HG02870 (cell line): ENCODE measurements at regions not wholly inside any gene's neighbourhood (a gene's known extent, or its start where the extent isn't known, plus 50 kb on each side); places are given as distances from the start of the nearest gene placed in this dataset.
"Not testable (repeated sequence)": the region's sequence is repeated elsewhere in the genome, so short reads cannot be mapped to it uniquely, and the experiment has no call there.

ENCODE experiments used
- ATAC-seq: cut with Tn5 transposase; IDR thresholded peaks from one replicate; pipeline ENCODE4 v1.9.1; 2021; ENCODE audit warnings: mild to moderate bottlenecking, moderate library complexity; ENCODE audit not compliant: unreplicated experiment

GRCh38 chr14:101634202-101634849, 73.0 kb downstream of the DIO3 start:
- ATAC-seq, result no peak

GRCh38 chr14:101634850-101635748, 73.8 kb downstream of the DIO3 start:
- ATAC-seq, result no peak

- peak; percentile 93 for ATAC-seq
Observed at GRCh38 chr14:101635749-101636560, 74.7 kb downstream of the DIO3 start.

- ATAC-seq, result no peak
Observed at GRCh38 chr14:101639241-101639833, 78.0 kb downstream of the DIO3 start.

DNA sequence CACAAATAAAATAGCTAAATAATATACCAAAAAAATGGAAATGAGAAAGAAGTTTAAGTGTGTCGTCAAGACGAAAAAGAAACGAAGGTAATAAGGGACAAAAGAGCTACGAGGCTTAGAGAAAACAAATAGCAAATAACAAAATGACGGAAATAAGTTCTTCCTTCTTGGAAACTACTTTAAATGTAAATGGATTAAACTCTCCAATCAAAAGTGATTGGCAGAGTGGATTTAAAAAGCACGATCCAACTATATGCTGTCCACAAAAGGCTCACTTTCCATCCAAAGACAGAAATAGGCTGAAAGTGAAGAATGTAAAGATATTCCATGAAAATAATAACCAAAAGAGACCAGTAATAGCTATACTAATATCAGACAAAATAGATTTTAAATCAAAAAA, 82.4 kb downstream of the DIO3 start:
- ATAC-seq, result no peak

DNA sequence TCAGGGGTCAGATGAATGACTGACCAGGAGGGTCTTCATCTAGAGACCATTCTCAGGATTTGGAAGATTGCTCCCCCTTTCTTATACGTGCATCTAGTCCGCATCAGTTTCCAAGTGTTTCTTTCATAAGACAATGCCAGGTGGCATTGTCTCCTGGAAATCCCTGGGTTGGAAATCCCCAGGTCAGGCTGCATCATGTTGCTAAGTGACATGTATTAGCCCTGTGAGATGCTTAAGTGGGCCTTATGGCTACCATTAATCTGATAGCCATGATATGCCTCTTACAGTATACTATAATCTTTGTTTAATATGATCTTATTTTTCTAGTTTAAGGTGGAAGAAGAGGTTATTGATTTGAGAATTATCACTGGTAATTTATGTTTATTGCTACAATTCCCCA, 92.8 kb downstream of the DIO3 start:
- no peak for ATAC-seq

GRCh38 chr14:101657372-101657771, 96.1 kb downstream of the DIO3 start:
- ATAC-seq, result no peak

GRCh38 chr14:101665478-101666078, 95.9 kb upstream of the PPP2R5C start:
- no peak for ATAC-seq

- ATAC-seq, result no peak
Observed at GRCh38 chr14:101666264-101666663, 95.2 kb upstream of the PPP2R5C start.

DNA sequence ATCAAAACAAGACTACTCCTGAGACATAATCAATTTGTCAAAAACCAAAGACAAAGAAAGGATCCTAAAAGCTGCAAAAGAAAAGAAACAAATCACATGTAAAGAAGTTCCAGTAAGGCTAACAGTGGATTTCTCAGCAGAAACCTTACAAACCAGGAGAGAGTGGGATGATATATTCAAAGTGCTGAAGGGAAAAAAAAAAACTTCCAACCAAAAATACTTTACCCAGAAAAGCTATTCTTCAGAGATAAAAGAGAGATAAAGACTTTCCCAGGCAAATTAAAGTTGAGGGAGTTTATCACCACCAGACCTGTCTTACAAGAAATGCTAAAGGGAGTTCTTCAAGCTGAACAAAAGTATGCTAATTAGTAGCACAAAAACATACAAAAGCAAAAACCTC, 91.9 kb upstream of the PPP2R5C start:
- ATAC-seq, result no peak

DNA sequence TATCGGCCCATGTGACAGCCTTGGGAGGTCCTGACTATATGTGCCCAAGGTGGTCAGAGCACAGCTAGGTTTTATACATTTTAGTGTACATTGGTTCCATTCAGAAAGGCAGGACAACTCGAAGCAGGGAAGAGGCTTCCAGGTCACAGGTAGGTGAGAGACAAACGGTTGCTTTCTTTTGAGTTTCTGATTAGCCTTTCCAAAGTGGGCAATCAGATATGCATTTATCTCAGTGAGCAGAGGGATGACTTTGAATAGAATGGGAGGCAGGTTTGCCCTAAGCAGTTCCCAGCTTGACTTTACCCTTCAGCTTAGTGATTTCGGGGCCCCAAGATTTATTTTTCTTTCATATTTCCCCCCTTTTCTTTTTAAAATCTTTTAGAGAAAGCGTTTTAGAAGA, 87.6 kb upstream of the PPP2R5C start:
- ATAC-seq, result no peak

DNA sequence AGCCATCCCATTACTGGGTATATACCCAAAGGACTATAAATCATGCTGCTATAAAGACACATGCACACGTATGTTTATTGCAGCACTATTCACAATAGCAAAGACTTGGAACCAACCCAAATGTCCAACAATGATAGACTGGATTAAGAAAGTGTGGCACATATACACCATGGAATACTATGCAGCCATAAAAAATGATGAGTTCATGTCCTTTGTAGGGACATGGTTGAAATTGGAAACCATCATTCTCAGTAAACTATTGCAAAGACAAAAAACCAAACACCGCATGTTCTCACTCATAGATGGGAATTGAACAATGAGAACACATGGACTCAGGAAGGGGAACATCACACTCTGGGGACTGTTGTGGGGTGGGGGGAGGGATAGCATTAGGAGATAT, 85.7 kb upstream of the PPP2R5C start:
- not testable (repeated sequence) for ATAC-seq

GRCh38 chr14:101677912-101678327, 83.6 kb upstream of the PPP2R5C start:
- not testable (repeated sequence) for ATAC-seq

DNA sequence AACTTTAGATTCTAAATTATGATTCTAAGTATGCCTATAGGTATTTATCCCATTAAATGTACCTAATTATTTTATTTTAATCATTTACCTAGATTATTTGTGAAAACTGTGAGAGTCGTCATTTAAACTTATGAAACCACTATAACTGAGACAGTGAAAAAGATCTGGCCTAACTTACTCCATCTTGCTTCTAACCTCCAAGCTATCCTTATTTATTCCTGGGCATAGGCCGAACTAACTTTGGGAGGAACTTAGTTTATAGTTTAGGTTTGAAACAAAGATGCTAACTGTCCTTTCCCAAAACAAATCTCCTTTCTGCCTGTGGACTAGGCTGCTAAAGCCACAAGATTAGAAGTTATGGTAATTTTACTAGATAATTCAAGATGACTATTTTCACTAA, 79.7 kb upstream of the PPP2R5C start:
- no peak for ATAC-seq

- ATAC-seq, result no peak
Observed at GRCh38 chr14:101683365-101683764, 78.1 kb upstream of the PPP2R5C start.

DNA sequence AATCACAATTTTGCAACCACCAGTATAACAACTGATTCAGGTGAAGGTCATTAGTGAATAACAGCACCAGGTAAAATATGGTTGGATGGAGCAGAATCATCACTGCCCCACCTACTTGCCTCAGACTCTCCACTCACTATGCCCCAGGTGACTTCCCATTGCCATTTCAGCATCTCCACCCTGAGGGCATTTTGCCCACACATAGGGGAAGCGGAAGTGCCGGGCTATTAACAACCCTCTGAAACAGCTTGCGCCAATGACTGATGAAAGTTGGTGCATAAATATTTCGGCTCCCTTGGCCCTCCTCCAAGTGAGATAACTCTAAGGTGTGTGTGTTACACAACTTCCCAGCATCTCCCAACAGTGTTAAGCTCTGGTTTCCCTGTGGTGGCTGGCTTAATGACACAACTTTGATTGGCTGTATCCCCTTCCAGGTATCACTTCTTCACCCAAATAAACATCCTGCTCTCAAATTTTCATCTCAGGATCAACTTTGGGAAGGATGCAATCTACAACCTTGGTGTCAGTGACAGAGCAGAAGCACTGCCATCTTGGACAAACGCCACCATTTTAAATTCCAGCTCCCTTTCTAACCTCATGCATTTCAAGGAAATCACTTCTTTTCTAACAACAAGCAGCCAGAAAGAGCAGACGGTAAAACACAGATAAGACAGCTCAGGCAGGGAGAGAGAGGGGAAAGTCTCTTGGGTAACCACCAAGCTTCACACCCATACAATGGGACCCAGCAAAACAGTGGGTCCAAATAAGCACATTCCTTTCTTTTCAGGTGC, 73.6 kb upstream of the PPP2R5C start:
- ATAC-seq, result no peak

DNA sequence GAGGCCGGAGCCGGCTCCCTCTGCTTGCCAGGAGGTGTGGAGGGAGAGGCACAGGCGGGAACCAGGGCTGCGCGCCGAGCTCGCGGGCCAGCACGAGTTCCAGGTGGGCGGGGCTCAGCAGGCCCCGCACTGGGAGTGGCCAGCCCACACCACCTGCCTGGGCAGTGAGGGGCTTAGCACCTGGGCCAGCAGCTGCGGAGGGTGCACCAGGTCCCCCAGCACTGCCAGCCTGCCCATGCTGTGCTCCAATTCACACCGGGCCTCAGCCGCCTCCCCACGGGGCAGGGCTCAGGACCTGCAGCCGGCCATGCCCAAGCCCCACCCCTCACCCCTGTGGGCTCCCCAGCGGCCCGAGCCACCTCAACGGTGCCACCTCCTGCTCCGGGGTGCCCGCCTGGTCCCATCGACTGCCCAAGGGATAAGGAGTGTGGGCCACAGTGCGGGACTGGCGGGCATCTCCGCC, 72.4 kb upstream of the PPP2R5C start:
- no peak for ATAC-seq

- ATAC-seq, result not testable (repeated sequence)
Observed at GRCh38 chr14:101689966-101690365, 71.5 kb upstream of the PPP2R5C start.

DNA sequence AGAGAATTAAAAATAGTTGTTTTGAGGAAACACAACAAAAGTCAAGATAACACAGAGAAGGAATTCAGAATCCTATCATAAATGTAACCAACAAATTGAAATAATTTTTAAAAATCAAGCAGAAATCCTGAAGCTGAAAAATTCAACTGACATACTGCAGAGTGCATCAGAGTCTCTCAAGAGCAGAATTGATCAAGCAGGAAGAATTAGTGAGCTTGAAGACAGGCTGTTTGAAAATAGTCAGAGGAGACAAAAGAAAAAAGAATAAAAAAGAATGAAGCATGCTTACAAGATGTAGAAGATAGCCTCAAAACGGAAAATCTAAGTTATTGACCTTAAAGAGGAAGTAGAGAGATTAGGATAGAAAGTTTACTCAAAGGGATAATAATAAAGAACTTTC, 65.8 kb upstream of the PPP2R5C start:
- ATAC-seq, result no peak

GRCh38 chr14:101704140-101704539, 57.4 kb upstream of the PPP2R5C start:
- no peak for ATAC-seq
